ENCODE measurements at regions not wholly inside any gene's neighbourhood (a gene's known extent, or its start where the extent isn't known, plus 50 kb on each side); places are given as distances from the start of the nearest gene placed in this dataset.

DNA sequence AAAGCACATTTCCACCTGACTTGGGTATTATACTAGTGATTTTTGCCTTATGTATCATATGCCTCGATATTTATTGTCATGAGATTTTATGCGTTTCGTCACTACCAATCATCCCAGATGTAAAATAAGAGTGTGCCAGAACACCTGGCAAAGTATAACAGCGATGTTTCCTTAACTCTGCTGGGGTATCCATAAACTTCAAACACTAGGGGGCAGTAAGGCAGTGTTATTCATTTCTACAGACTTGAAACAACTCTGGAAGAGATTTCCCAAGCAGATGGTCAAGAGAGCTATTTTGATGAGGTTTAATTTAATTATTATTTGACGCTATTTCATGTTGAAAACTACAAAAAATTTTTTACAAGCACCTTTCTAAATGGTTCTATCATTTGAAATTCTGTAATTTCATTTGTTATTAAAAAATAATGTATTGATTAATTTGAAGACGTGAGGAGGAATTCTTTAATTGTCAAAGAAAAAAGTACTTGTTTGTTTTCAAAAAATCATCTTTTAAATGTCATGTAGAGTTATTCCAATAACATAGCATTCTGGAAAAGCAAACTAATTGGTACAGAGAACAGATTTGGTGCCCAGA lies 388.5 kb upstream of the CTNND2 start:
- TF ChIP-seq, protein P1, sequence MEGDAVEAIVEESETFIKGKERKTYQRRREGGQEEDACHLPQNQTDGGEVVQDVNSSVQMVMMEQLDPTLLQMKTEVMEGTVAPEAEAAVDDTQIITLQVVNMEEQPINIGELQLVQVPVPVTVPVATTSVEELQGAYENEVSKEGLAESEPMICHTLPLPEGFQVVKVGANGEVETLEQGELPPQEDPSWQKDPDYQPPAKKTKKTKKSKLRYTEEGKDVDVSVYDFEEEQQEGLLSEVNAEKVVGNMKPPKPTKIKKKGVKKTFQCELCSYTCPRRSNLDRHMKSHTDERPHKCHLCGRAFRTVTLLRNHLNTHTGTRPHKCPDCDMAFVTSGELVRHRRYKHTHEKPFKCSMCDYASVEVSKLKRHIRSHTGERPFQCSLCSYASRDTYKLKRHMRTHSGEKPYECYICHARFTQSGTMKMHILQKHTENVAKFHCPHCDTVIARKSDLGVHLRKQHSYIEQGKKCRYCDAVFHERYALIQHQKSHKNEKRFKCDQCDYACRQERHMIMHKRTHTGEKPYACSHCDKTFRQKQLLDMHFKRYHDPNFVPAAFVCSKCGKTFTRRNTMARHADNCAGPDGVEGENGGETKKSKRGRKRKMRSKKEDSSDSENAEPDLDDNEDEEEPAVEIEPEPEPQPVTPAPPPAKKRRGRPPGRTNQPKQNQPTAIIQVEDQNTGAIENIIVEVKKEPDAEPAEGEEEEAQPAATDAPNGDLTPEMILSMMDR (IDR thresholded peaks at IDR 0.05): no peak
- TF ChIP-seq POLR2AphosphoS5 (IDR thresholded peaks at IDR 0.05) (no peak), POLR2A (IDR thresholded peaks at IDR 0.05) (no peak), EP300 (IDR thresholded peaks at IDR 0.05) (no peak)

Measured in upper lobe of left lung (tissue), 4 donors.